Prostate gland (tissue), 2 donors: ENCODE measurements at regions not wholly inside any gene's neighbourhood (a gene's known extent, or its start where the extent isn't known, plus 50 kb on each side); places are given as distances from the start of the nearest gene placed in this dataset.

Source experiments
- DNase-seq: peaks from one replicate; pipeline ENCODE4 v3.0.0-alpha.2; 2019; ENCODE audit warnings: low spot score
- H3K27ac ChIP-seq, 2 donors: fragments of 200-600 bp; sonication (generic); 2 replicates each; pipeline ENCODE4 v1.5.1; 2017 to 2019
- H3K27me3 ChIP-seq: fragments of 200-600 bp; sonication (generic); replicated peaks from 2 replicates; pipeline ENCODE4 v1.5.1; 2019; ENCODE audit not compliant: insufficient read depth
- H3K36me3 ChIP-seq, 2 donors: fragments of 200-600 bp; sonication (generic); 1 replicate in 1 of 2; 2 replicates in 1 of 2; pipeline versions ENCODE4 v1.5.1 to v1.8.1; 2017 to 2019
- H3K4me1 ChIP-seq: fragments of 200-600 bp; sonication (generic); replicated peaks from 2 replicates; pipeline ENCODE4 v1.5.1; 2019
- H3K4me3 ChIP-seq, 2 donors: fragments of 200-600 bp; sonication (generic); 2 replicates each; pipeline ENCODE4 v1.5.1; 2017 to 2019
- H3K9me3 ChIP-seq: fragments of 200-600 bp; sonication (generic); 2 replicates; pipeline ENCODE4 v1.5.1; 2017
- POLR2A ChIP-seq: fragments of 450-650 bp; IDR thresholded peaks from one replicate; pipeline ENCODE4 v1.6.1; 2016; ENCODE audit warnings: antibody characterized with exemption, mild to moderate bottlenecking
- POLR2AphosphoS5 ChIP-seq: sonication (generic); formaldehyde crosslinking; IDR thresholded peaks from one replicate; pipeline ENCODE4 v1.6.1; 2017; ENCODE audit warnings: antibody characterized with exemption
- WGBS: methylation state at CpG from one replicate; pipeline ENCODE4 v1.1.5; 2018; 5-methylcytosine and 5-hydroxymethylcytosine counted together
- intact Hi-C: fragments of 100-400 bp; cut with DNase I; formaldehyde crosslinking; loops from one replicate; pipeline ENCODE4 v1.14.2; 2022
- TF ChIP-seq, protein P1 (sequence below), 4 experiments: fragments of 200-600 bp in 2 of 4; fragments of 450-650 bp in 2 of 4; sonication (generic) in 2 of 4; IDR thresholded peaks; 1 replicate in 3 of 4; 2 replicates in 1 of 4; pipeline ENCODE4 v1.5.1; 2016 to 2019; ENCODE audit warnings: antibody characterized with exemption in 4 of 4, mild to moderate bottlenecking in 2 of 4, moderate library complexity in 2 of 4

DNA sequence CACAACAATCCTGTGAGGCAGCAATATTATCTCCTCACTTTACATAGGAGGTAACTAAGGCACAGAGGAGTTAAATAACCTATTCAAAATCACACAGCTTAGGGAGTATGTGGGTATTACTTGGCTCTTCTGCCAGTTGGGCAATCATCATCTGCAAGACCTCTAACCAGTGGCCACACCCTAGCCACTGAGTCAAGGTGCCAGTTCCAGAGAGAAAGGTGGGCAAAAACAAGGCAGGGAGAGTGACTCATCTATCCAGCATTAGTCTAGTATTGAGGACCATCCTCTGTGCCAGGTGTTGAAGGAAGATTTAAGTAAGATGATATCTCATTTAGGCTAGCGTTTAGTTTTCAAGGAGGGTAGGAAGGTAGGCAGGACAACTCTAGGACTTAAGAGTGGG, 113.9 kb upstream of the EOLA2 start:
- WGBS = 84% methylated on average over 1 of the region's 1 CpG
- no peak overlapping the region for H3K4me3 ChIP-seq
- no peaks in the 10 kb centered on the region for H3K9me3 ChIP-seq
- TF ChIP-seq, protein P1, sequence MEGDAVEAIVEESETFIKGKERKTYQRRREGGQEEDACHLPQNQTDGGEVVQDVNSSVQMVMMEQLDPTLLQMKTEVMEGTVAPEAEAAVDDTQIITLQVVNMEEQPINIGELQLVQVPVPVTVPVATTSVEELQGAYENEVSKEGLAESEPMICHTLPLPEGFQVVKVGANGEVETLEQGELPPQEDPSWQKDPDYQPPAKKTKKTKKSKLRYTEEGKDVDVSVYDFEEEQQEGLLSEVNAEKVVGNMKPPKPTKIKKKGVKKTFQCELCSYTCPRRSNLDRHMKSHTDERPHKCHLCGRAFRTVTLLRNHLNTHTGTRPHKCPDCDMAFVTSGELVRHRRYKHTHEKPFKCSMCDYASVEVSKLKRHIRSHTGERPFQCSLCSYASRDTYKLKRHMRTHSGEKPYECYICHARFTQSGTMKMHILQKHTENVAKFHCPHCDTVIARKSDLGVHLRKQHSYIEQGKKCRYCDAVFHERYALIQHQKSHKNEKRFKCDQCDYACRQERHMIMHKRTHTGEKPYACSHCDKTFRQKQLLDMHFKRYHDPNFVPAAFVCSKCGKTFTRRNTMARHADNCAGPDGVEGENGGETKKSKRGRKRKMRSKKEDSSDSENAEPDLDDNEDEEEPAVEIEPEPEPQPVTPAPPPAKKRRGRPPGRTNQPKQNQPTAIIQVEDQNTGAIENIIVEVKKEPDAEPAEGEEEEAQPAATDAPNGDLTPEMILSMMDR (IDR thresholded peaks at IDR 0.05) = no peak
- TF ChIP-seq POLR2AphosphoS5 (no peak), POLR2A (no peak)
- no peak overlapping the region for H3K27ac ChIP-seq
- no peaks in the 10 kb centered on the region for H3K27me3 ChIP-seq
- intact Hi-C loops = no loop called here
- no peaks in the 10 kb centered on the region for H3K36me3 ChIP-seq
- DNase-seq = no peak
- no peaks in the 10 kb centered on the region for H3K4me1 ChIP-seq

DNA sequence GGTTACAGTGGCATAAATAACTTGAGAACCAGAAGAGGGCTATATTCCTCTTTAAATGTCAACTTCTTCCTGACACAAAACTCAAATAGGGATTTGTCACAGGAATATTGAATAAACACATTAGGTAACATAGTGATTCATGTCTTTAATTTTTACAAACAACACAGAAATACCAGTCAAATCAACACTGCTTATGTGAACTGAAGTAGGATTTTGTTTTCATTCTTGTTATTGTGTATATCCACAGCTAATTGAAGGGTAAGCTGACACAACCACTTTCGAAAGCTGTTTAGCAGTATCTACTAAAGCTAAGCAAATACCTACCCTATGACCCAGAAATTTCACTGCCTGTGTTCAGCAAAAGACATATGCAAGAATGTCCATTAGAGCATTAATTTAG, 120.4 kb upstream of the EOLA2 start:
- no peak for TF ChIP-seq POLR2AphosphoS5
- TF ChIP-seq, protein P1 (IDR thresholded peaks at IDR 0.05) = no peak
- no peak for TF ChIP-seq POLR2A
- no peaks in the 10 kb centered on the region for H3K27me3 ChIP-seq
- 88% methylated on average over 1 of the region's 1 CpG for WGBS
- H3K9me3 ChIP-seq = no peaks in the 10 kb centered on the region
- no peak overlapping the region for H3K4me3 ChIP-seq
- no peak overlapping the region for H3K27ac ChIP-seq
- intact Hi-C loops = no loop called here
- no peaks in the 10 kb centered on the region for H3K4me1 ChIP-seq
- no peak for DNase-seq
- H3K36me3 ChIP-seq = no peaks in the 10 kb centered on the region

DNA sequence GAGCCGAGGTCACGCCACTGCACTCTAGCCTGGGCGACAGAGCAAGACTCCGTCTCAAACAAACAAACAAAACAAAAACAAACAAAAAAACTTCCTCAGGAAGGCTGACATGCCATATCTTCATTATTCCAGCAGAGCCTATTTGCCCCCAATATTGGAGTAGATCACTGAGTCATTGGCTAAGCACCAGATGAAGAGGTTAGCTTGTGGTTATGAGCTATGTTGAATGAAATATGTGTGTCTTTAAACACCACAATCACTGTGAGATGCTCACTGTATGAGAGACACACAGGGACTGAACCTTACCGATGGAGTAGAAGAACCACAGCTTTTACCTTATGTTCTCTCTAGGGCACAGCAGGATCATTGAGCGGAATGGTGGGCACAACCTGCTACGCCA, 122.1 kb upstream of the EOLA2 start:
- no peak for TF ChIP-seq POLR2AphosphoS5
- no peak for TF ChIP-seq POLR2A
- TF ChIP-seq, protein P1 (IDR thresholded peaks at IDR 0.05) = no peak
- Histone ChIP-seq H3K36me3 (no peaks in the 10 kb centered on the region), H3K4me1 (no peaks in the 10 kb centered on the region), H3K27ac (no peak overlapping the region), H3K4me3 (no peak overlapping the region), H3K9me3 (no peaks in the 10 kb centered on the region), H3K27me3 (no peaks in the 10 kb centered on the region)
- intact Hi-C loops = no loop called here
- 96% methylated on average over 7 of the region's 7 CpGs for WGBS
- DNase-seq = no peak

DNA sequence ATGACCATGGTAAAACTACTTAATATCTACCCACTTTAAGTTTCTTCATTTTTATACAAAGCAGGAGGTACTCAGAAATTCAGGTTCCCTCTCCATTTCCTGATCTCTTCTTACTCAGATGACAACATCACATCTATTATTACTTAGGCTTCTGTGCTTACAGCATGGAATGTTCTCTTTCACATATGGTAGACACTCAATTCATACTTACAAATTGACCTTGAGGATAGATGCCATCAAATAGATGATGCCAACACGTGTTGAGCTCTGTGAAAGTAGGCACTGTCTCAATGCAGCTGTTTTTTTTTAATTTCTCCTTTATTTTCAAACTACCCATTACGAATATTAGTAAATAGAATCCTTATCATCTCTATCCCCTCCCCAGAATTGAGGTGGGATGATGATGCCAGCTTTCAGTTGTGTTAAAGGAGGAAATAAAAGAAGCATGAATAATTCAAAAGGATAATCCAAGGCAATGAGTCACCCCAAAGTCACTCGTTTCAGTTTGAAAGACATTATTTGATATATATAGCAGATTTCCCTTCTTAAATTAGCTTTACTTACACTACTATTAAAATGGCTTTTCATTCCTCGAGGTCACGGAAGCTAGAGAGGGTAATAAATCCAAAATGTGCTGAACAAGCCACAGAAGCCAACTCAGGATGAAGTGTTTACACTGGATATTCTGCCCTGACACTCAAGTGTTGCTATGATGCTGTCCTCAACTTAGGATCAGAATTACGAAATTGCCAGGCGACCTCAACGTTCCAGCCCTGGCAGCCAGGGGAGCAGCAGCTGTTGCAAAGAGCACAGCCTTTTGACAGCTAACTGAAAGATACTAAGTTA, 124.2 kb upstream of the EOLA2 start:
- Histone ChIP-seq H3K9me3 (no peaks in the 10 kb centered on the region), H3K27ac (no peak overlapping the region), H3K4me3 (no peak overlapping the region), H3K27me3 (no peaks in the 10 kb centered on the region), H3K4me1 (no peaks in the 10 kb centered on the region), H3K36me3 (no peaks in the 10 kb centered on the region)
- 29% methylated on average over 8 of the region's 8 CpGs for WGBS
- no peak for TF ChIP-seq POLR2AphosphoS5
- TF ChIP-seq, protein P1 (IDR thresholded peaks at IDR 0.05) = no peak
- TF ChIP-seq POLR2A = no peak
- intact Hi-C loops = no loop called here
- DNase-seq = no peak

DNA sequence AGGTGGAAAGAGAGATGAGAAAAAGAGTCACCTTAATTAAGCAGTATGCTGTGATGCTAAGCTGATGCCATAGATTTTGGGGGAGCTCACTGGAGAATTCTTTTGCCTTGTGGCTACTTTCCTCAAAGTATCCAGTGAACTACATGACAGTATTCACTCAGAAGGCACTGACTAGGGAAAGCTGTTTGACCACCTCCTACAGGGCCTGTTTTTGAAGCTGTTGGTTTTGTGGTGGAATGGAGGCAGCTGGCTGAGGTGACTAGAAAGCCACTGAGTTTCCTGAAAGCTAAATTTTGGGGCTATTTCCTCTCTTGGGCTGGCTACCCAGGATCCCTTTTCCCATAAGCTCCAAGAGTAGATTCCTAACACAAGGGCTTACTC, 124.8 kb upstream of the EOLA2 start:
- H3K36me3 ChIP-seq = no peaks in the 10 kb centered on the region

More for the DNA sequence above, 124.8 kb upstream of the EOLA2 start:
- no peaks in the 10 kb centered on the region for H3K27me3 ChIP-seq
- TF ChIP-seq, protein P1 (IDR thresholded peaks at IDR 0.05) = no peak
- TF ChIP-seq POLR2A (no peak), POLR2AphosphoS5 (no peak)
- no peak overlapping the region for H3K4me3 ChIP-seq
- H3K27ac ChIP-seq = no peak overlapping the region
- no peaks in the 10 kb centered on the region for H3K9me3 ChIP-seq
- H3K4me1 ChIP-seq = no peaks in the 10 kb centered on the region
- no peak for DNase-seq
- intact Hi-C loops = no loop called here
